HepG2 (cell line): ENCODE measurements at regions not wholly inside any gene's neighbourhood (a gene's known extent, or its start where the extent isn't known, plus 50 kb on each side); places are given as distances from the start of the nearest gene placed in this dataset.

Source experiments
- MYC ChIP-seq: sonication (generic); formaldehyde crosslinking; IDR thresholded peaks from 2 replicates; pipeline ENCODE4 v1.9.0; 2021; ENCODE audit warnings: missing genetic modification reagents, borderline replicate concordance
- THAP8 ChIP-seq: sonication (generic); formaldehyde crosslinking; IDR thresholded peaks from 2 replicates; pipeline ENCODE4 v1.5.1; 2020; ENCODE audit warnings: missing genetic modification reagents, mild to moderate bottlenecking, borderline replicate concordance

DNA sequence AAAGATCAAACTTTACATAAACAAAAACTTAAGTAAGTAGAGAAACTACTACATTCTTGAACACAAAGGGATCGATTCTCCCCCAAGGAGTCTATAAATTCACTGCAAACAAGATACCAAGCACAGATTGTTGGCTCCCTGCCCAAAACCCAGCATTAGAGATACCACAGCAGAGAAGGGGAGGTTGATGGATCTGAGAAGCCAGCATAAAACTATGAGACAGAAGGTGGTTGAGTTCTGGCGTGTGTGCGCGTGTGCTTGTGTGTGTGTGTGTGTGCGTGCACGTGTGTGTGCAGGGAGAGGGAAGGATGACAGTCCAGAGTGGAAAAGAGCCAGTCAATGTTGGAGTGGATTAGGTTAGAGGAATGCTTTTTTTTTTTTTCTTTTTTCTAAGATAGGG is 143.2 kb upstream of the PRR20G start:
- TF ChIP-seq THAP8 (CRISPR knock-in tag) (no peak), MYC (CRISPR knock-in tag) (no peak)
